Liver (tissue), 3 donors: ENCODE measurements at regions not wholly inside any gene's neighbourhood (a gene's known extent, or its start where the extent isn't known, plus 50 kb on each side); places are given as distances from the start of the nearest gene placed in this dataset.

Experiments
- JUND ChIP-seq, 2 donors: IDR thresholded peaks; 2 replicates each; pipeline ENCODE4 v1.6.1; 2016; ENCODE audit warnings: antibody characterized with exemption in 2 of 2
- RXRA ChIP-seq, 2 donors: IDR thresholded peaks; 2 replicates each; pipeline ENCODE4 v1.6.1; 2017 to 2018; ENCODE audit warnings: antibody characterized with exemption in 2 of 2, mild to moderate bottlenecking in 1 of 2
- SP1 ChIP-seq: IDR thresholded peaks from 2 replicates; pipeline ENCODE4 v1.6.1; 2018; ENCODE audit warnings: antibody characterized with exemption, mild to moderate bottlenecking
- TAF1 ChIP-seq: conservative IDR thresholded peaks from 2 replicates; pipeline ENCODE4 v1.6.1; 2016; ENCODE audit warnings: antibody characterized with exemption, mild to moderate bottlenecking
- TF ChIP-seq, protein P1 (sequence below): fragments of 150-350 bp; IDR thresholded peaks from 2 replicates; pipeline ENCODE4 v1.5.1; 2017; ENCODE audit warnings: improper control_type of control experiment, low read depth, low read length; ENCODE audit not compliant: missing input control
- TF ChIP-seq, protein P2 (sequence below): IDR thresholded peaks from 2 replicates; pipeline ENCODE4 v1.6.1; 2016; ENCODE audit warnings: antibody characterized with exemption
- TF ChIP-seq, protein P3 (sequence below): IDR thresholded peaks from 2 replicates; pipeline ENCODE4 v1.6.1; 2016; ENCODE audit warnings: antibody characterized with exemption
- TF ChIP-seq, protein P4 (sequence below): IDR thresholded peaks from 2 replicates; pipeline ENCODE4 v1.6.1; 2016; ENCODE audit warnings: antibody characterized with exemption, mild to moderate bottlenecking
- donor health status: healthy.
- donor health status: healthy.

DNA sequence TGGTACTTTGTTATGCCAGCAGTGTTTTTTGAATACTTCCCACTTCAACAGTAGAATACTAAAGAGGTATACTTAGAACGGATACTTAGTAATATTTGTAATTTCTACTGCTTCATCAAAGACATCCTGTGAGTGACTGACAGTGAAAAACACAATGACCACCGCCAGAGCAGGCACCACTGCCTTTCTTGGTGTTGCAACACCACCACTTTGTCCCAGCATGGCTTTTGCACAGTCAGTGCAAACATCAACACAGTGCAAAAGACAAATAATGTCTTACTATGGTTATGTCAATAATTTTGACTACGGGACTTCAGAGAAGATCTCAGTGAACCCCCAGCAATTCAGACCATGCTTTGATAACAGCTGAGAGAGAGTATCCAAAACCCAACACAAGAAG is 220.5 kb downstream of the RBM26 start:
- TF ChIP-seq, protein P1, sequence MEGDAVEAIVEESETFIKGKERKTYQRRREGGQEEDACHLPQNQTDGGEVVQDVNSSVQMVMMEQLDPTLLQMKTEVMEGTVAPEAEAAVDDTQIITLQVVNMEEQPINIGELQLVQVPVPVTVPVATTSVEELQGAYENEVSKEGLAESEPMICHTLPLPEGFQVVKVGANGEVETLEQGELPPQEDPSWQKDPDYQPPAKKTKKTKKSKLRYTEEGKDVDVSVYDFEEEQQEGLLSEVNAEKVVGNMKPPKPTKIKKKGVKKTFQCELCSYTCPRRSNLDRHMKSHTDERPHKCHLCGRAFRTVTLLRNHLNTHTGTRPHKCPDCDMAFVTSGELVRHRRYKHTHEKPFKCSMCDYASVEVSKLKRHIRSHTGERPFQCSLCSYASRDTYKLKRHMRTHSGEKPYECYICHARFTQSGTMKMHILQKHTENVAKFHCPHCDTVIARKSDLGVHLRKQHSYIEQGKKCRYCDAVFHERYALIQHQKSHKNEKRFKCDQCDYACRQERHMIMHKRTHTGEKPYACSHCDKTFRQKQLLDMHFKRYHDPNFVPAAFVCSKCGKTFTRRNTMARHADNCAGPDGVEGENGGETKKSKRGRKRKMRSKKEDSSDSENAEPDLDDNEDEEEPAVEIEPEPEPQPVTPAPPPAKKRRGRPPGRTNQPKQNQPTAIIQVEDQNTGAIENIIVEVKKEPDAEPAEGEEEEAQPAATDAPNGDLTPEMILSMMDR, result no peak
- TF ChIP-seq TAF1 (no peak), JUND (IDR thresholded peaks at IDR 0.05) (no peak), RXRA (IDR thresholded peaks at IDR 0.05) (no peak), SP1 (no peak)
- TF ChIP-seq, protein P2, sequence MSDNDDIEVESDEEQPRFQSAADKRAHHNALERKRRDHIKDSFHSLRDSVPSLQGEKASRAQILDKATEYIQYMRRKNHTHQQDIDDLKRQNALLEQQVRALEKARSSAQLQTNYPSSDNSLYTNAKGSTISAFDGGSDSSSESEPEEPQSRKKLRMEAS, result no peak
- TF ChIP-seq, protein P3, sequence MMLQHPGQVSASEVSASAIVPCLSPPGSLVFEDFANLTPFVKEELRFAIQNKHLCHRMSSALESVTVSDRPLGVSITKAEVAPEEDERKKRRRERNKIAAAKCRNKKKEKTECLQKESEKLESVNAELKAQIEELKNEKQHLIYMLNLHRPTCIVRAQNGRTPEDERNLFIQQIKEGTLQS, result no peak
- TF ChIP-seq, protein P4, sequence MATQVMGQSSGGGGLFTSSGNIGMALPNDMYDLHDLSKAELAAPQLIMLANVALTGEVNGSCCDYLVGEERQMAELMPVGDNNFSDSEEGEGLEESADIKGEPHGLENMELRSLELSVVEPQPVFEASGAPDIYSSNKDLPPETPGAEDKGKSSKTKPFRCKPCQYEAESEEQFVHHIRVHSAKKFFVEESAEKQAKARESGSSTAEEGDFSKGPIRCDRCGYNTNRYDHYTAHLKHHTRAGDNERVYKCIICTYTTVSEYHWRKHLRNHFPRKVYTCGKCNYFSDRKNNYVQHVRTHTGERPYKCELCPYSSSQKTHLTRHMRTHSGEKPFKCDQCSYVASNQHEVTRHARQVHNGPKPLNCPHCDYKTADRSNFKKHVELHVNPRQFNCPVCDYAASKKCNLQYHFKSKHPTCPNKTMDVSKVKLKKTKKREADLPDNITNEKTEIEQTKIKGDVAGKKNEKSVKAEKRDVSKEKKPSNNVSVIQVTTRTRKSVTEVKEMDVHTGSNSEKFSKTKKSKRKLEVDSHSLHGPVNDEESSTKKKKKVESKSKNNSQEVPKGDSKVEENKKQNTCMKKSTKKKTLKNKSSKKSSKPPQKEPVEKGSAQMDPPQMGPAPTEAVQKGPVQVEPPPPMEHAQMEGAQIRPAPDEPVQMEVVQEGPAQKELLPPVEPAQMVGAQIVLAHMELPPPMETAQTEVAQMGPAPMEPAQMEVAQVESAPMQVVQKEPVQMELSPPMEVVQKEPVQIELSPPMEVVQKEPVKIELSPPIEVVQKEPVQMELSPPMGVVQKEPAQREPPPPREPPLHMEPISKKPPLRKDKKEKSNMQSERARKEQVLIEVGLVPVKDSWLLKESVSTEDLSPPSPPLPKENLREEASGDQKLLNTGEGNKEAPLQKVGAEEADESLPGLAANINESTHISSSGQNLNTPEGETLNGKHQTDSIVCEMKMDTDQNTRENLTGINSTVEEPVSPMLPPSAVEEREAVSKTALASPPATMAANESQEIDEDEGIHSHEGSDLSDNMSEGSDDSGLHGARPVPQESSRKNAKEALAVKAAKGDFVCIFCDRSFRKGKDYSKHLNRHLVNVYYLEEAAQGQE, result no peak
